Retinal pigment epithelial cell (primary cell): ENCODE measurements at regions not wholly inside any gene's neighbourhood (a gene's known extent, or its start where the extent isn't known, plus 50 kb on each side); places are given as distances from the start of the nearest gene placed in this dataset.
A peak's percentile ranks its signal among the peaks of the same experiment; 100 is the strongest.

Experiments used
- DNase-seq: peaks from one replicate; pipeline ENCODE4 v3.0.0-alpha.2; 2010; ENCODE audit warnings: low read depth
- H3K4me3 ChIP-seq: 2 replicates; pipeline ENCODE4 v1.5.1; 2011; ENCODE audit warnings: mild to moderate bottlenecking, low read length, control low read depth, moderate library complexity
- CTCF ChIP-seq: conservative IDR thresholded peaks from 2 replicates; pipeline ENCODE4 v1.5.1; 2011; ENCODE audit warnings: low read depth, low read length, control low read depth, inconsistent platforms

- TF ChIP-seq CTCF: no peak
- DNase-seq: no peak
- no peak overlapping the region for H3K4me3 ChIP-seq
Observed at GRCh38 chrX:142149919-142150318, 55.2 kb downstream of the MAGEC2 start.

GRCh38 chrX:142134533-142134932, 70.6 kb downstream of the MAGEC2 start:
- no peak for TF ChIP-seq CTCF
- H3K4me3 ChIP-seq: no peak overlapping the region
- DNase-seq: no peak

GRCh38 chrX:142096253-142096652, 108.8 kb downstream of the MAGEC2 start:
- no peak for DNase-seq
- TF ChIP-seq CTCF: no peak
- H3K4me3 ChIP-seq: no peak overlapping the region

- TF ChIP-seq CTCF: no peak
- H3K4me3 ChIP-seq: no peak overlapping the region
- DNase-seq: no peak
Observed at GRCh38 chrX:142095651-142096245, 109.3 kb downstream of the MAGEC2 start.

GRCh38 chrX:142089193-142089592, 115.9 kb downstream of the MAGEC2 start:
- no peak overlapping the region for H3K4me3 ChIP-seq
- no peak for DNase-seq
- peak; percentile 34 for TF ChIP-seq CTCF

GRCh38 chrX:142084611-142085010, 120.5 kb downstream of the MAGEC2 start:
- no peak overlapping the region for H3K4me3 ChIP-seq
- no peak for DNase-seq
- TF ChIP-seq CTCF: no peak

GRCh38 chrX:142076633-142077032, 128.5 kb downstream of the MAGEC2 start:
- DNase-seq: no peak
- TF ChIP-seq CTCF: no peak
- no peak overlapping the region for H3K4me3 ChIP-seq
